CD4-positive, alpha-beta T cell treated with Interleukin-17A for 1 hour (primary cell): ENCODE measurements at regions not wholly inside any gene's neighbourhood (a gene's known extent, or its start where the extent isn't known, plus 50 kb on each side); places are given as distances from the start of the nearest gene placed in this dataset.

ENCODE experiments used
- DNase-seq: peaks from one replicate; pipeline ENCODE4 v3.0.0-alpha.2; 2020

- no peak for DNase-seq
These were observed 245.5 kb upstream of the NRP1 start for GRCh38 chr10:33579996-33580395.

- DNase-seq, result no peak
These were observed 239.1 kb upstream of the NRP1 start for GRCh38 chr10:33573606-33574005.

GRCh38 chr10:33571616-33572015, 237.1 kb upstream of the NRP1 start:
- DNase-seq, result no peak

GRCh38 chr10:33570495-33570894, 236.0 kb upstream of the NRP1 start:
- DNase-seq, result peak; percentile 0

GRCh38 chr10:33569702-33570101, 235.2 kb upstream of the NRP1 start:
- no peak for DNase-seq

GRCh38 chr10:33566426-33566825, 232.0 kb upstream of the NRP1 start:
- DNase-seq, result no peak

GRCh38 chr10:33566001-33566400, 231.5 kb upstream of the NRP1 start:
- DNase-seq, result no peak

- no peak for DNase-seq
These were observed 230.8 kb upstream of the NRP1 start for GRCh38 chr10:33565231-33565630.

- DNase-seq, result no peak
These were observed 224.6 kb upstream of the NRP1 start for GRCh38 chr10:33559105-33559504.

- DNase-seq, result no peak
These were observed 222.8 kb upstream of the NRP1 start for GRCh38 chr10:33557313-33557712.

- no peak for DNase-seq
These were observed 222.2 kb upstream of the NRP1 start for GRCh38 chr10:33556620-33557019.

GRCh38 chr10:33556103-33556502, 221.6 kb upstream of the NRP1 start:
- DNase-seq, result no peak

GRCh38 chr10:33553748-33554571, 219.5 kb upstream of the NRP1 start:
- no peak for DNase-seq

GRCh38 chr10:33552290-33552689, 217.8 kb upstream of the NRP1 start:
- no peak for DNase-seq

GRCh38 chr10:33550811-33551210, 216.3 kb upstream of the NRP1 start:
- no peak for DNase-seq

GRCh38 chr10:33547976-33548375, 213.5 kb upstream of the NRP1 start:
- no peak for DNase-seq

GRCh38 chr10:33546031-33546430, 211.6 kb upstream of the NRP1 start:
- DNase-seq, result no peak

GRCh38 chr10:33542752-33543505, 208.5 kb upstream of the NRP1 start:
- DNase-seq, result no peak

- DNase-seq, result no peak
These were observed 204.6 kb upstream of the NRP1 start for GRCh38 chr10:33539116-33539515.

GRCh38 chr10:33537066-33537465, 202.6 kb upstream of the NRP1 start:
- DNase-seq, result no peak

- no peak for DNase-seq
These were observed 202.0 kb upstream of the NRP1 start for GRCh38 chr10:33536508-33536907.

GRCh38 chr10:33535866-33536265, 201.4 kb upstream of the NRP1 start:
- no peak for DNase-seq

GRCh38 chr10:33534416-33534815, 199.9 kb upstream of the NRP1 start:
- DNase-seq, result no peak

- no peak for DNase-seq
These were observed 199.1 kb upstream of the NRP1 start for GRCh38 chr10:33533612-33534011.
